BJ (cell line): ENCODE measurements at regions not wholly inside any gene's neighbourhood (a gene's known extent, or its start where the extent isn't known, plus 50 kb on each side); places are given as distances from the start of the nearest gene placed in this dataset.

Experiments
- CTCF ChIA-PET: fragments of 350-600 bp; formaldehyde crosslinking; extraction: SDS; loops from one replicate; lab custom pipeline; 2021; ENCODE audit warnings: antibody characterized with exemption, inconsistent platforms; lab: Yijun Ruan, JAX
- POLR2A ChIA-PET: fragments of 300-600 bp; sonication (Branson Sonifier 250); formaldehyde crosslinking; extraction: SDS; loops from one replicate; lab custom pipeline; 2021; ENCODE audit warnings: antibody characterized with exemption; lab: Charles Lee
- DNase-seq: peaks from one replicate; pipeline ENCODE4 v3.0.0-alpha.2; 2011; ENCODE audit warnings: low read depth
- H3K27me3 ChIP-seq: 2 replicates; pipeline ENCODE4 v1.6.0; 2011; ENCODE audit warnings: low read length; ENCODE audit not compliant: control insufficient read depth, insufficient read depth
- H3K36me3 ChIP-seq: 2 replicates; pipeline ENCODE4 v1.5.1; 2011; ENCODE audit warnings: low read length; ENCODE audit not compliant: control insufficient read depth, insufficient read depth
- H3K4me3 ChIP-seq: 2 replicates; pipeline ENCODE4 v1.5.1; 2011; ENCODE audit warnings: low read depth, mild to moderate bottlenecking, control low read depth, low read length
- TF ChIP-seq, protein P1 (sequence below): IDR thresholded peaks from 2 replicates; pipeline ENCODE4 v1.5.1; 2011; ENCODE audit warnings: low read depth, mild to moderate bottlenecking, control low read depth, inconsistent platforms, low read length, moderate library complexity; ENCODE audit not compliant: insufficient read depth

- no peak overlapping the region for H3K4me3 ChIP-seq
- POLR2A ChIA-PET = no interaction called here
- CTCF ChIA-PET = no interaction called here
- TF ChIP-seq, protein P1, sequence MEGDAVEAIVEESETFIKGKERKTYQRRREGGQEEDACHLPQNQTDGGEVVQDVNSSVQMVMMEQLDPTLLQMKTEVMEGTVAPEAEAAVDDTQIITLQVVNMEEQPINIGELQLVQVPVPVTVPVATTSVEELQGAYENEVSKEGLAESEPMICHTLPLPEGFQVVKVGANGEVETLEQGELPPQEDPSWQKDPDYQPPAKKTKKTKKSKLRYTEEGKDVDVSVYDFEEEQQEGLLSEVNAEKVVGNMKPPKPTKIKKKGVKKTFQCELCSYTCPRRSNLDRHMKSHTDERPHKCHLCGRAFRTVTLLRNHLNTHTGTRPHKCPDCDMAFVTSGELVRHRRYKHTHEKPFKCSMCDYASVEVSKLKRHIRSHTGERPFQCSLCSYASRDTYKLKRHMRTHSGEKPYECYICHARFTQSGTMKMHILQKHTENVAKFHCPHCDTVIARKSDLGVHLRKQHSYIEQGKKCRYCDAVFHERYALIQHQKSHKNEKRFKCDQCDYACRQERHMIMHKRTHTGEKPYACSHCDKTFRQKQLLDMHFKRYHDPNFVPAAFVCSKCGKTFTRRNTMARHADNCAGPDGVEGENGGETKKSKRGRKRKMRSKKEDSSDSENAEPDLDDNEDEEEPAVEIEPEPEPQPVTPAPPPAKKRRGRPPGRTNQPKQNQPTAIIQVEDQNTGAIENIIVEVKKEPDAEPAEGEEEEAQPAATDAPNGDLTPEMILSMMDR = no peak
- no peaks in the 10 kb centered on the region for H3K36me3 ChIP-seq
- DNase-seq = no peak
- no peaks in the 10 kb centered on the region for H3K27me3 ChIP-seq
These were observed 247.2 kb upstream of the LRRN1 start for GRCh38 chr3:3551981-3552380.

DNA sequence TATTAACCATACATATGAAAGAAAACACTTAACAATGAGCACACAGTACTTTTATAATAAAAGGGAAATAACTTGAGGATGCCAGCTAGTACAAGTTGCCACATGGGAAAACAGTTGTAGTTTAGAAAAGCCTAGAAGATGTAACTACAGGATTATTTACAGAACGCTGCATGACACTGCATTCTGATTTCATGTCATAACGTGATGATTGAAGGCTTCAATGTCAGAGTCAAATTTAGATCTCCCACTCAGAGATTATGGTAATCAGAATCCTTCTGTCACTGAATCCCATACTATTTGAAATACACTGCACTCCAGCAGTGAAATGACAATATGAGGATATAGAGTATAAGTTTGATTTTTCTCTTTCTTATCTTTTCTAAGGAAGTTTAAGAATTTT lies 253.9 kb upstream of the LRRN1 start:
- ChIA-PET CTCF (no interaction called here), POLR2A (no interaction called here)
- Histone ChIP-seq H3K4me3 (no peak overlapping the region), H3K27me3 (no peaks in the 10 kb centered on the region), H3K36me3 (no peaks in the 10 kb centered on the region)
- no peak for DNase-seq
- TF ChIP-seq, protein P1 = no peak

DNA sequence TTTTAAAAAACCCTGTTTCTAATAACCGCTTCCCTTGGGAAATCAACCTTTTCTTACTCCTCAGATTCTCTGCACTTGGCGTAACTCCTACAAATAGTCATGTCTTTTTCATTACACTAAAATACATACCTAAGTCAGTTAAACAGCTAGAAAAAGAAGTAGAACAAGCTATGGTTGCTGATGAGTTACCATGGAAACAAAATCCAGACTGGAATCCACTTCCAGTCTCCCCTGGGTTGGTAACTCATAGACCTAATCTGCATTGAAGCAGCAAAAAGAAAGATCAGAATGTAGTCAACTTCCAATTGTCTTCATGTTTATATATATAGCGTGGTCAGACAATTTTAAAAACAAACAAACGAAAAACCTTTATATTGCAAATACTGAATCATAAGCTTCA lies 260.8 kb upstream of the LRRN1 start:
- Histone ChIP-seq H3K36me3 (no peaks in the 10 kb centered on the region), H3K27me3 (no peaks in the 10 kb centered on the region), H3K4me3 (no peak overlapping the region)
- no peak for DNase-seq
- CTCF ChIA-PET = no interaction called here
- TF ChIP-seq, protein P1 = no peak
- POLR2A ChIA-PET = no interaction called here

DNA sequence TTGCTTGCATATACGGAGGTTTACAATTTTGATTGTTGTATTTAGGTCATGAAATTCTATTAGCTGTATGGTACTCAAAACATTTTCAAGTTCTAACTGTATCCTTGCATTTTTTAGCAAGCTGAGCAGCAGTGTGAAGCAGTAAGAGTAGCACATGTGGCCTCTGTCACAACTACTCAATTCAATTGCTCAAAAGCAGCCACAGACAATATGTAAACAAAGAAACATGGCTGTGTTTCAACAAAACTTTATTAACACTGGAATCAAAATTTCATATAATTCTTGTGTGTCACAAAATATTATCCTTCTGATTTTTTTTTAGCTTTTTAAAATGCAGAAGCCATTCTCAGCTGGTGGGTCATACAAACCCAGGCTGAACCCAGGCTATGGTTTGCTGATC lies 266.7 kb upstream of the LRRN1 start:
- TF ChIP-seq, protein P1 = no peak
- no peak for DNase-seq
- POLR2A ChIA-PET = no interaction called here
- CTCF ChIA-PET = no interaction called here
- Histone ChIP-seq H3K4me3 (no peak overlapping the region), H3K27me3 (no peaks in the 10 kb centered on the region), H3K36me3 (no peaks in the 10 kb centered on the region)

DNA sequence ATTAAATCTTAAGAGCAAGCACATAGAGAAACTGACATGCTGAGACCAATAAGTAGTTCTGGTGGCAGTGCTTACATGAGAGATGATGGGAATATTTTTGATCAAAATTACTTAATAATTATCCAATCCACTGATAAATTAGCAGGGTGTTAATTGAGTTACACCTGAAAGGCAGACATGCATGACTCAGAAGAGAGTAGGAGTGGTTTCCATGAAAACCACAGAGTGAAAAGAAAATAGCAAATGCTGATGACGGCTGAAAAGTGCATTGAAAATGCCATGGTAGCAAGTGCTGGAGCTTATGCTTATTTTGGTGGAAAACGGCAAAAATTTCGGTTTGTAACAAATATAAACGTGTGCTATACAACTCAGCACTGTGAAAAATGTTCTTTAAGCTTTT lies 267.8 kb upstream of the LRRN1 start:
- H3K36me3 ChIP-seq = no peaks in the 10 kb centered on the region
- no peaks in the 10 kb centered on the region for H3K27me3 ChIP-seq
- no peak overlapping the region for H3K4me3 ChIP-seq
- ChIA-PET CTCF (no interaction called here), POLR2A (no interaction called here)
- TF ChIP-seq, protein P1 = no peak
- no peak for DNase-seq
